ENCODE measurements at regions not wholly inside any gene's neighbourhood (a gene's known extent, or its start where the extent isn't known, plus 50 kb on each side); places are given as distances from the start of the nearest gene placed in this dataset.

- no peak for TF ChIP-seq CTCF (IDR thresholded peaks at IDR 0.05; ENCODE audit: control extremely low read depth, extremely low read depth)
- 81 to 93% methylated on average over 4 of the region's 4 CpGs for WGBS, 2 donors
- peak overlapping the region; percentile 42 to 63 for H3K27ac ChIP-seq (ENCODE audit: low read depth in 1 of 2, low read length in 1 of 2)
- H3K9me3 ChIP-seq (ENCODE audit: control insufficient read depth in 4 of 4, insufficient read depth in 3 of 4, low read length in 3 of 4), result no peaks in the 10 kb centered on the region
- no peak overlapping the region for H3K4me3 ChIP-seq
- ATAC-seq (ENCODE audit: insufficient read depth, low FRiP score), result no peak
- H3K27me3 ChIP-seq (ENCODE audit: control insufficient read depth in 3 of 3, insufficient read depth in 3 of 3, low read length in 2 of 3), result no peaks in the 10 kb centered on the region
- H3K9ac ChIP-seq (ENCODE audit: insufficient read depth in 1 of 2, low read length in 2 of 2), result no peak overlapping the region
- no peak for DNase-seq
- peaks cover 15 to 41% (median 16%) of the 10 kb centered on the region in 5 donors for H3K4me1 ChIP-seq (ENCODE audit: control insufficient read depth in 5 of 5, insufficient read depth in 5 of 5, low read length in 5 of 5)
- H3K36me3 ChIP-seq (ENCODE audit: control insufficient read depth in 4 of 4, insufficient read depth in 4 of 4, low read length in 4 of 4), result no peaks in the 10 kb centered on the region
These were observed 72.0 kb upstream of the SERP2 start for GRCh38 chr13:44301639-44302015.

GRCh38 chr13:44302233-44302632 is 71.4 kb upstream of the SERP2 start:
- DNase-seq (no peak), ATAC-seq (ENCODE audit: insufficient read depth, low FRiP score) (no peak)
- no peak overlapping the region for H3K4me3 ChIP-seq
- H3K27ac ChIP-seq (ENCODE audit: low read depth in 1 of 2, low read length in 1 of 2), result no peak overlapping the region
- H3K9ac ChIP-seq (ENCODE audit: insufficient read depth in 1 of 2, low read length in 2 of 2), result no peak overlapping the region
- WGBS, 2 donors, result 92 to 97% methylated on average over 4 of the region's 4 CpGs
- H3K9me3 ChIP-seq (ENCODE audit: control insufficient read depth in 4 of 4, insufficient read depth in 3 of 4, low read length in 3 of 4), result no peaks in the 10 kb centered on the region
- no peaks in the 10 kb centered on the region for H3K27me3 ChIP-seq (ENCODE audit: control insufficient read depth in 3 of 3, insufficient read depth in 3 of 3, low read length in 2 of 3)
- peaks cover 15 to 45% (median 19%) of the 10 kb centered on the region in 5 donors for H3K4me1 ChIP-seq (ENCODE audit: control insufficient read depth in 5 of 5, insufficient read depth in 5 of 5, low read length in 5 of 5)
- TF ChIP-seq CTCF (IDR thresholded peaks at IDR 0.05; ENCODE audit: control extremely low read depth, extremely low read depth), result no peak
- no peaks in the 10 kb centered on the region for H3K36me3 ChIP-seq (ENCODE audit: control insufficient read depth in 4 of 4, insufficient read depth in 4 of 4, low read length in 4 of 4)

GRCh38 chr13:44302940-44303575 is 70.6 kb upstream of the SERP2 start:
- no peak for ATAC-seq (ENCODE audit: insufficient read depth, low FRiP score)
- peaks cover 15 to 45% (median 19%) of the 10 kb centered on the region in 5 donors for H3K4me1 ChIP-seq (ENCODE audit: control insufficient read depth in 5 of 5, insufficient read depth in 5 of 5, low read length in 5 of 5)
- 87 to 89% methylated on average over 5 of the region's 5 CpGs for WGBS, 2 donors

More at GRCh38 chr13:44302940-44303575, 70.6 kb upstream of the SERP2 start:
- H3K9ac ChIP-seq (ENCODE audit: insufficient read depth in 1 of 2, low read length in 2 of 2), result no peak overlapping the region
- DNase-seq, result peak in 2 of 3 donors; percentile 72 to 84
- H3K27ac ChIP-seq (ENCODE audit: low read depth in 1 of 2, low read length in 1 of 2), result peak overlapping the region in 1 of 2 donors; percentile 48
- H3K9me3 ChIP-seq (ENCODE audit: control insufficient read depth in 4 of 4, insufficient read depth in 3 of 4, low read length in 3 of 4), result no peaks in the 10 kb centered on the region
- H3K4me3 ChIP-seq, result no peak overlapping the region
- H3K27me3 ChIP-seq (ENCODE audit: control insufficient read depth in 3 of 3, insufficient read depth in 3 of 3, low read length in 2 of 3), result no peaks in the 10 kb centered on the region
- H3K36me3 ChIP-seq (ENCODE audit: control insufficient read depth in 4 of 4, insufficient read depth in 4 of 4, low read length in 4 of 4), result no peaks in the 10 kb centered on the region
- TF ChIP-seq CTCF (IDR thresholded peaks at IDR 0.05; ENCODE audit: control extremely low read depth, extremely low read depth), result no peak
